Dendritic cell treated with granulocyte-macrophage colony-stimulating factor and Interleukin-4, amounts not matched to agents 40 ng/mL and 50 ng/mL, for 4 days (primary cell): ENCODE measurements at regions not wholly inside any gene's neighbourhood (a gene's known extent, or its start where the extent isn't known, plus 50 kb on each side); places are given as distances from the start of the nearest gene placed in this dataset.

Experiments
- H3K27ac Mint-ChIP-seq: one replicate; pipeline ENCODE4 v1.8.0; 2022; ENCODE audit warnings: mild to moderate bottlenecking, mixed read lengths
- H3K27me3 Mint-ChIP-seq: one replicate; pipeline ENCODE4 v1.8.0; 2022; ENCODE audit warnings: mild to moderate bottlenecking, mixed read lengths
- H3K36me3 Mint-ChIP-seq: one replicate; pipeline ENCODE4 v1.8.0; 2022; ENCODE audit warnings: low read depth, mixed read lengths
- H3K4me1 Mint-ChIP-seq: one replicate; pipeline ENCODE4 v1.8.0; 2022; ENCODE audit warnings: low read depth, mixed read lengths
- H3K4me3 Mint-ChIP-seq: one replicate; pipeline ENCODE4 v1.8.0; 2022; ENCODE audit warnings: mild to moderate bottlenecking, moderate library complexity, mixed read lengths
- H3K9me3 Mint-ChIP-seq: one replicate; pipeline ENCODE4 v1.8.0; 2022; ENCODE audit warnings: mixed read lengths
- intact Hi-C: fragments of 100-400 bp; cut with micrococcal nuclease; formaldehyde crosslinking; loops from one replicate; pipeline ENCODE4 v1.15.0; 2022

DNA sequence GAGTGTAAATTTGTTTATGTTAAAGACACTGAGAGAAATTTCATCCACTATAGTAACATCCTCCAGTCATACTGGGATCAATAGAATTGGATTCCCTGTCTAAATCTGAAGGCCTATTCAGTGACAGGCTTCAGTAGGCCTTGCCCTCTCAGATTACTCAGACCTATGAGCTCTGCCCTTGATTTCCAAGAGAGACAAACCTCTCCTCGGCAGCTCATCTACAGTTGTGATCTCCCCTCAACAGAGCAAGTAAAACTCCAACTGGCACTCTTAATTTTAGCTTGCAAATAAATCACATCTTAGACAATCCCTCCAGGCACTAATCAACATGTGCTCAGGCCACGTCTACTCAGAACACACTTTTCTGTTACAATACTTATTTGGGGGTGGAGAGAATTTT is 1191.4 kb upstream of the PHF14 start:
- Mint-ChIP-seq H3K4me3 (no peak overlapping the region), H3K4me1 (no peaks in the 10 kb centered on the region)

GRCh38 chr7:9785211-9785610 is 1188.5 kb upstream of the PHF14 start:
- H3K4me1 Mint-ChIP-seq = no peaks in the 10 kb centered on the region
- intact Hi-C loops = no loop called here
- no peaks in the 10 kb centered on the region for H3K36me3 Mint-ChIP-seq
- no peaks in the 10 kb centered on the region for H3K27me3 Mint-ChIP-seq
- H3K4me3 Mint-ChIP-seq = no peak overlapping the region
- H3K9me3 Mint-ChIP-seq = peaks cover 29% of the 10 kb centered on the region
- H3K27ac Mint-ChIP-seq = no peak overlapping the region

More for the DNA sequence above, 1191.4 kb upstream of the PHF14 start:
- intact Hi-C loops = no loop called here
- Mint-ChIP-seq H3K27me3 (no peaks in the 10 kb centered on the region), H3K36me3 (no peaks in the 10 kb centered on the region), H3K27ac (no peak overlapping the region), H3K9me3 (peaks cover 29% of the 10 kb centered on the region)

DNA sequence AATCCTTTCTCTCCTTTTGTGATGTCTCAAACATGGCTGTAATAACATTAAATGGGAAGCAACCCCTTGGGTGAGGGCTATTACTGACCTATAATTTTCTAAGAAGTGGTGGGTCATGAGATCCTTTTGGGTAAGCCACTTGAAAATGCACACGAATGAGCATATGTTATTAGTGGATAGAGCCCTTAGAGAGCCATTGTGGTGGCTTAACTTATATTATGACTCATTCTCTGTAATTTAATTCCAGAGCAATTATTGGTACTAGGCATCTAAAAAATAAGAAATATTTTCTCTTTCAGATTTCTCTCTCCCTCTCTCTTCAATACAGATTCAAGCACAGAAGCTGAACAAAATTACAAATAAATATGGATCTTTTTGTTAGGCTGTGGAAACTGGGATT is 1177.4 kb upstream of the PHF14 start:
- intact Hi-C loops = no loop called here
- Mint-ChIP-seq H3K27me3 (no peaks in the 10 kb centered on the region), H3K4me3 (no peak overlapping the region), H3K27ac (no peak overlapping the region), H3K36me3 (no peaks in the 10 kb centered on the region), H3K9me3 (peaks cover 23% of the 10 kb centered on the region), H3K4me1 (no peaks in the 10 kb centered on the region)

- no peak overlapping the region for H3K27ac Mint-ChIP-seq
- H3K36me3 Mint-ChIP-seq = no peaks in the 10 kb centered on the region
- no peaks in the 10 kb centered on the region for H3K27me3 Mint-ChIP-seq
- H3K9me3 Mint-ChIP-seq = peaks cover 51% of the 10 kb centered on the region
- intact Hi-C loops = no loop called here
- no peak overlapping the region for H3K4me3 Mint-ChIP-seq
- H3K4me1 Mint-ChIP-seq = no peaks in the 10 kb centered on the region
Observed at GRCh38 chr7:9822458-9823290, 1151.0 kb upstream of the PHF14 start.

GRCh38 chr7:9835199-9835598 is 1138.5 kb upstream of the PHF14 start:
- Mint-ChIP-seq H3K4me3 (no peak overlapping the region), H3K9me3 (peaks cover 15% of the 10 kb centered on the region), H3K36me3 (no peaks in the 10 kb centered on the region), H3K27ac (no peak overlapping the region), H3K4me1 (no peaks in the 10 kb centered on the region), H3K27me3 (no peaks in the 10 kb centered on the region)
- intact Hi-C loops = no loop called here

- Mint-ChIP-seq H3K9me3 (peaks cover 15% of the 10 kb centered on the region), H3K27ac (no peak overlapping the region), H3K4me1 (no peaks in the 10 kb centered on the region), H3K4me3 (no peak overlapping the region), H3K27me3 (no peaks in the 10 kb centered on the region), H3K36me3 (no peaks in the 10 kb centered on the region)
- intact Hi-C loops = no loop called here
Observed at GRCh38 chr7:9836671-9837070, 1137.0 kb upstream of the PHF14 start.

DNA sequence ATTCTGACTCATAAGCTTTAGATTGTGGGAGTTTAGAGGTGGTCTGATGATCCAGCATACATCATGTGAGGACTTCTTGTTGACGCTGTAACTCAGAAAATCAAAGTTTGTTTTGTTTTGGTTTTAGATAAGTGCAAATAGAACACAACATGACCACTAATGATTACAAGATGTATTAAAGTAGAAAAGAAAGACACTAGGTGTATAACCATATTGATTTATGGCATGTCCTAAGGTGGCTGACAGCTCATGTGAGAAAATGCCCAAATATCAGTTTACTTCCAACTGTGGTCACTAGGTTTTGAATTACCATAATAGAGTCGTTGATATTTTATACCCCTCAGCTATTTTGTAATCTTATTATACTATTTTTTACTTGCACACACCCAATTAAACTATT is 1131.4 kb upstream of the PHF14 start:
- Mint-ChIP-seq H3K4me1 (no peaks in the 10 kb centered on the region), H3K27ac (no peak overlapping the region), H3K4me3 (no peak overlapping the region)

DNA sequence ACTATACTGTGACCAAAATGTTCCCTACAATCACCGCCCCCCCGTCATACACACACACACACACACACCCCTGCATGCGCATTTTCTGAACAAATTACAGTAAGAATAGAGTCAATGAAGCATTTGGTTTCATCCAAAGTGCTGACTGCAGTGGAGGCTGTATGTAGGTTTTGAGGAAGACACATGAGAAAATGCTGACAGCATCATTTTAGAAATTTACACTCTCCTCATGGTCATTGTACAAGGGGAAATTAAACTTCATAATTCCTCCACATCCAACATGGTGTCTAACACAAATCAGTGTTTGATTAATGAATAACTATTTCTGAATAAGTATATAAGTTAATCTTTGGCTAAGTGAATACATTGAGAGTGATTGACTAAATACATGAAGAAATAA is 1126.8 kb upstream of the PHF14 start:
- Mint-ChIP-seq H3K9me3 (peaks cover 9% of the 10 kb centered on the region), H3K27me3 (no peaks in the 10 kb centered on the region), H3K4me1 (no peaks in the 10 kb centered on the region), H3K4me3 (no peak overlapping the region), H3K36me3 (no peaks in the 10 kb centered on the region), H3K27ac (no peak overlapping the region)
- intact Hi-C loops = no loop called here

More for the DNA sequence above, 1131.4 kb upstream of the PHF14 start:
- Mint-ChIP-seq H3K27me3 (no peaks in the 10 kb centered on the region), H3K9me3 (no peaks in the 10 kb centered on the region), H3K36me3 (no peaks in the 10 kb centered on the region)
- intact Hi-C loops = no loop called here

- no peaks in the 10 kb centered on the region for H3K4me1 Mint-ChIP-seq
Observed at GRCh38 chr7:9854605-9855004, 1119.1 kb upstream of the PHF14 start.

DNA sequence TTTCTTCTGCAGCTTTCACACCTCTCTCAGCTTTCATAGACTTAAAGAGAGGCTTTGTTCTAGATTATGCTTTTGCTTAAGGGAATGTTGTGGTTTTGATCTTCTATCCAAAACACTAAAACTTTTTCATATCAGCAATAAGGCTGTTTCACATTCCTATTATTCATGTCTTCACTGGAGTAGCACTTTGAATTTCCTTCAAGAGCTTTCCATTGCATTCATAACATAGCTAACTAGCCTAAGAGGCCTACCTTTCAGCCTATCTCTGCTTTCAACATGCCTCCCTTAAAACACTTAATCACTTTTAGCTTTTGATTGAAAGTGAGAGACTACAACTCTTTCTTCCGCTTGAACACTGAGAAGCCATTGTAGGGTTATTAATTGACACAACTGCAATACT is 1117.0 kb upstream of the PHF14 start:
- Mint-ChIP-seq H3K9me3 (peaks cover 39% of the 10 kb centered on the region), H3K4me3 (no peak overlapping the region), H3K36me3 (no peaks in the 10 kb centered on the region), H3K27me3 (no peaks in the 10 kb centered on the region), H3K27ac (no peak overlapping the region), H3K4me1 (no peaks in the 10 kb centered on the region)
- intact Hi-C loops = no loop called here

More at GRCh38 chr7:9854605-9855004, 1119.1 kb upstream of the PHF14 start:
- Mint-ChIP-seq H3K36me3 (no peaks in the 10 kb centered on the region), H3K27ac (no peak overlapping the region), H3K4me3 (no peak overlapping the region), H3K9me3 (peaks cover 30% of the 10 kb centered on the region), H3K27me3 (no peaks in the 10 kb centered on the region)
- intact Hi-C loops = no loop called here

- H3K4me1 Mint-ChIP-seq = no peaks in the 10 kb centered on the region
- H3K36me3 Mint-ChIP-seq = no peaks in the 10 kb centered on the region
Observed at GRCh38 chr7:9863545-9863944, 1110.1 kb upstream of the PHF14 start.

DNA sequence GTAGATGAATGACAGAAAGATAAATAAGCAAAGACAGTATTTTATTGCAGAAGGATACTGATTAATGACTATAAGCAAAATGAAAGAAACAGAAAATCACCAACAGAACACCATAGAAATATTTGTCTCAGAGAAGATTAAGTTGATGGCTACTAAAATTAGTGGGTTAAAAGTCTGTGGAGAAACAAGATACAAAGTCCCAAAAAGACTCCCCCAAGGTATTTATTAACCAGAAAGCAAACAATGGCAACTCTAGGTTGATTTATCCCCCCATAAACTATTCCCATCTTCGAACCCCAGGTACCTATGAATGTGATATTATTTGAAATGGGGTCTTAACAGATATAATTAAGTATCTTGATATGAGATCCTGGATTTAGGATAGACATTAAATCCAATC is 1104.5 kb upstream of the PHF14 start:
- H3K36me3 Mint-ChIP-seq = no peaks in the 10 kb centered on the region
- H3K9me3 Mint-ChIP-seq = peaks cover 26% of the 10 kb centered on the region
- H3K27me3 Mint-ChIP-seq = no peaks in the 10 kb centered on the region
- no peaks in the 10 kb centered on the region for H3K4me1 Mint-ChIP-seq
- intact Hi-C loops = no loop called here
- no peak overlapping the region for H3K4me3 Mint-ChIP-seq
- H3K27ac Mint-ChIP-seq = no peak overlapping the region

More at GRCh38 chr7:9863545-9863944, 1110.1 kb upstream of the PHF14 start:
- Mint-ChIP-seq H3K9me3 (peaks cover 37% of the 10 kb centered on the region), H3K27ac (no peak overlapping the region), H3K27me3 (no peaks in the 10 kb centered on the region), H3K4me3 (no peak overlapping the region)
- intact Hi-C loops = no loop called here

DNA sequence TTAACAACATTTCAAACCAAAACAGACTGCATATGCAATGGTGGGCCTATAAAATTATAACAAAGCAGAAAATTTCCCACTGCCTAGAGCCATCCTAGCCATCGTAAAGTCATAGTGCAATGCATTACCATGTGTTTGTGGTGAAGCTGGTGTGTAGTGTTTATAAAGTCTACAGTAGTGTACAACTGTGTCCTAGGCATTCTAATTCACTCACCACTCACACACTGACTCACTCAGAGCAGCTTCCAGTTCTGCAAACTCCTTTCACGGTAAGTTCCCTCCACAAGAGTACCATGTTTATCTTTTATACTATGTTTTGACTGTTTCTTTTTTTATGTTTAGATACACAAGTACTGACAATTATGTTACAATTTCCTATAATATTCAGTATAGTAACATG is 1104.1 kb upstream of the PHF14 start:
- H3K4me3 Mint-ChIP-seq = no peak overlapping the region
- no peaks in the 10 kb centered on the region for H3K27me3 Mint-ChIP-seq
- H3K4me1 Mint-ChIP-seq = no peaks in the 10 kb centered on the region
- intact Hi-C loops = no loop called here
- peaks cover 26% of the 10 kb centered on the region for H3K9me3 Mint-ChIP-seq
- H3K36me3 Mint-ChIP-seq = no peaks in the 10 kb centered on the region
- H3K27ac Mint-ChIP-seq = no peak overlapping the region

DNA sequence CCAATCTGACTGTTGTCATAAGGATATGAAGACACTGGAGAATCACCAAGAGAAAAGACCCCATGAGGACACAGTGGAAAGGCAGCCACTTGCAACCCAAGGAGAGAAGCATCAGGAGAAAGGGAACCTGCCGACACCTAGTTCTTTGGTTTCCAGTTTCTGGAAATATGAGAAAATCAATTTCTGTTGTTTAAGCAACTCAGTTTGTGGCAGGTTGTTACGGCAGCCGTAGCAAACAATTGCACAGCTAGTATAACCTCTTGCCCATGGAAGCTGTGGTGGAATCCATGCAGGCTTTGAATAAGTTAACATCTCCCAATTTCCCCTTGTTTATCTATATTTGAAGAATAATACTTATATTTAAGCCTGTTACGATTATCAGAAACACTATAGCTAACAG is 1103.0 kb upstream of the PHF14 start:
- no peak overlapping the region for H3K4me3 Mint-ChIP-seq
- peaks cover 26% of the 10 kb centered on the region for H3K9me3 Mint-ChIP-seq
- H3K27ac Mint-ChIP-seq = no peak overlapping the region
- H3K27me3 Mint-ChIP-seq = no peaks in the 10 kb centered on the region
- no peaks in the 10 kb centered on the region for H3K36me3 Mint-ChIP-seq
- intact Hi-C loops = no loop called here
- H3K4me1 Mint-ChIP-seq = no peaks in the 10 kb centered on the region

GRCh38 chr7:9874182-9874581 is 1099.5 kb upstream of the PHF14 start:
- Mint-ChIP-seq H3K4me1 (no peaks in the 10 kb centered on the region), H3K9me3 (peaks cover 26% of the 10 kb centered on the region), H3K36me3 (no peaks in the 10 kb centered on the region), H3K4me3 (no peak overlapping the region), H3K27ac (no peak overlapping the region), H3K27me3 (no peaks in the 10 kb centered on the region)
- intact Hi-C loops = no loop called here
